ENCODE measurements at regions not wholly inside any gene's neighbourhood (a gene's known extent, or its start where the extent isn't known, plus 50 kb on each side); places are given as distances from the start of the nearest gene placed in this dataset.
A peak's percentile ranks its signal among the peaks of the same experiment; 100 is the strongest.

GRCh38 chr18:29457316-29457889, 1280.5 kb upstream of the CDH2 start:
- Histone ChIP-seq H3K27me3 (ENCODE audit: insufficient read depth, low read length, poor library complexity) (no peaks in the 10 kb centered on the region), H3K79me2 (ENCODE audit: insufficient read depth, low read length) (no peaks in the 10 kb centered on the region), H4K20me1 (ENCODE audit: insufficient read depth, low read length) (no peaks in the 10 kb centered on the region), H3K27ac (ENCODE audit: low read length) (no peak overlapping the region), H3K36me3 (ENCODE audit: insufficient read depth, low read length) (no peaks in the 10 kb centered on the region), H2AFZ (ENCODE audit: low read depth, low read length) (no peak overlapping the region), H3K9ac (ENCODE audit: low read depth, low read length) (no peak overlapping the region), H3K4me2 (ENCODE audit: insufficient read depth, low read length) (no peak overlapping the region), H3K9me3 (ENCODE audit: insufficient read depth, low read length, severe bottlenecking) (no peaks in the 10 kb centered on the region), H3K4me3 (ENCODE audit: low read depth in 1 of 2, low read length in 2 of 2) (no peak overlapping the region), H3K4me1 (ENCODE audit: insufficient read depth, low read length) (no peaks in the 10 kb centered on the region)
- no peak for TF ChIP-seq EZH2 (IDR thresholded peaks at IDR 0.05; ENCODE audit: borderline replicate concordance, low read depth, low read length, severe bottlenecking)
- TF ChIP-seq, protein P1, sequence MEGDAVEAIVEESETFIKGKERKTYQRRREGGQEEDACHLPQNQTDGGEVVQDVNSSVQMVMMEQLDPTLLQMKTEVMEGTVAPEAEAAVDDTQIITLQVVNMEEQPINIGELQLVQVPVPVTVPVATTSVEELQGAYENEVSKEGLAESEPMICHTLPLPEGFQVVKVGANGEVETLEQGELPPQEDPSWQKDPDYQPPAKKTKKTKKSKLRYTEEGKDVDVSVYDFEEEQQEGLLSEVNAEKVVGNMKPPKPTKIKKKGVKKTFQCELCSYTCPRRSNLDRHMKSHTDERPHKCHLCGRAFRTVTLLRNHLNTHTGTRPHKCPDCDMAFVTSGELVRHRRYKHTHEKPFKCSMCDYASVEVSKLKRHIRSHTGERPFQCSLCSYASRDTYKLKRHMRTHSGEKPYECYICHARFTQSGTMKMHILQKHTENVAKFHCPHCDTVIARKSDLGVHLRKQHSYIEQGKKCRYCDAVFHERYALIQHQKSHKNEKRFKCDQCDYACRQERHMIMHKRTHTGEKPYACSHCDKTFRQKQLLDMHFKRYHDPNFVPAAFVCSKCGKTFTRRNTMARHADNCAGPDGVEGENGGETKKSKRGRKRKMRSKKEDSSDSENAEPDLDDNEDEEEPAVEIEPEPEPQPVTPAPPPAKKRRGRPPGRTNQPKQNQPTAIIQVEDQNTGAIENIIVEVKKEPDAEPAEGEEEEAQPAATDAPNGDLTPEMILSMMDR (IDR thresholded peaks at IDR 0.05; ENCODE audit: borderline replicate concordance, extremely low read depth, low read length, poor library complexity, severe bottlenecking) = no peak
- ATAC-seq (ENCODE audit: insufficient read depth, low read depth) = peak; percentile 80; the same call in 2 of the 3 replicates
- DNase-seq = no peak

GRCh38 chr18:29449424-29449823, 1272.5 kb upstream of the CDH2 start:
- H3K36me3 ChIP-seq (ENCODE audit: insufficient read depth, low read length) = no peaks in the 10 kb centered on the region
- no peaks in the 10 kb centered on the region for H3K79me2 ChIP-seq (ENCODE audit: insufficient read depth, low read length)
- no peak overlapping the region for H3K9ac ChIP-seq (ENCODE audit: low read depth, low read length)
- no peak overlapping the region for H3K27ac ChIP-seq (ENCODE audit: low read length)
- TF ChIP-seq, protein P1 (IDR thresholded peaks at IDR 0.05; ENCODE audit: borderline replicate concordance, extremely low read depth, low read length, poor library complexity, severe bottlenecking) = no peak
- TF ChIP-seq EZH2 (IDR thresholded peaks at IDR 0.05; ENCODE audit: borderline replicate concordance, low read depth, low read length, severe bottlenecking) = no peak
- H3K4me1 ChIP-seq (ENCODE audit: insufficient read depth, low read length) = no peaks in the 10 kb centered on the region
- no peaks in the 10 kb centered on the region for H3K9me3 ChIP-seq (ENCODE audit: insufficient read depth, low read length, severe bottlenecking)
- DNase-seq (no peak), ATAC-seq (ENCODE audit: insufficient read depth, low read depth) (no peak)
- no peak overlapping the region for H2AFZ ChIP-seq (ENCODE audit: low read depth, low read length)
- no peak overlapping the region for H3K4me3 ChIP-seq (ENCODE audit: low read depth in 1 of 2, low read length in 2 of 2)
- H4K20me1 ChIP-seq (ENCODE audit: insufficient read depth, low read length) = no peaks in the 10 kb centered on the region
- H3K27me3 ChIP-seq (ENCODE audit: insufficient read depth, low read length, poor library complexity) = no peaks in the 10 kb centered on the region
- no peak overlapping the region for H3K4me2 ChIP-seq (ENCODE audit: insufficient read depth, low read length)

DNA sequence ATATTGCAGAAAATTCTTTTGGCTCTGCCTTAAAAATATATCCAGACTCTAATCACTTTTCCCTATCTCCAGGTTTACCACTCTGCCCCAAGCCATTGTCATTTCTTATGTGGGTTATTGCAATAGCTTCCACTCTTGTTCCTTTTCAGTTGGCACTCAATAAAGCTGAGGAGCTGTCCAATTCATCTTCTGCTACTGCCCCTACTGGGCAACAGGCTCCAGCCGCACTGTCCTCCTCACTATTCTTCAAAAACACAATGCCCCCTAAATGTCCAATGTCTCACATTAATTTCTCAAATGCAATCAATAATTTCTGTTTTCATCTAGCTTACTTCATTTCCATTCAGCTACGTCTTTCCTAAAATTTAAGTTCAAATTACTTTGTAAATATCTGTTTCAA, 1262.5 kb upstream of the CDH2 start:
- no peak overlapping the region for H3K4me3 ChIP-seq (ENCODE audit: low read depth in 1 of 2, low read length in 2 of 2)
- TF ChIP-seq, protein P1 (IDR thresholded peaks at IDR 0.05; ENCODE audit: borderline replicate concordance, extremely low read depth, low read length, poor library complexity, severe bottlenecking) = peak; percentile 15
- no peak for TF ChIP-seq EZH2 (IDR thresholded peaks at IDR 0.05; ENCODE audit: borderline replicate concordance, low read depth, low read length, severe bottlenecking)
- H4K20me1 ChIP-seq (ENCODE audit: insufficient read depth, low read length) = no peaks in the 10 kb centered on the region
- no peak overlapping the region for H2AFZ ChIP-seq (ENCODE audit: low read depth, low read length)
- no peaks in the 10 kb centered on the region for H3K4me1 ChIP-seq (ENCODE audit: insufficient read depth, low read length)
- no peak overlapping the region for H3K27ac ChIP-seq (ENCODE audit: low read length)
- peaks cover 4% of the 10 kb centered on the region for H3K9me3 ChIP-seq (ENCODE audit: insufficient read depth, low read length, severe bottlenecking)
- H3K4me2 ChIP-seq (ENCODE audit: insufficient read depth, low read length) = no peak overlapping the region
- ATAC-seq (ENCODE audit: insufficient read depth, low read depth) (no peak), DNase-seq (no peak)
- no peaks in the 10 kb centered on the region for H3K36me3 ChIP-seq (ENCODE audit: insufficient read depth, low read length)
- no peaks in the 10 kb centered on the region for H3K27me3 ChIP-seq (ENCODE audit: insufficient read depth, low read length, poor library complexity)
- no peaks in the 10 kb centered on the region for H3K79me2 ChIP-seq (ENCODE audit: insufficient read depth, low read length)
- no peak overlapping the region for H3K9ac ChIP-seq (ENCODE audit: low read depth, low read length)
